RCC 7860 (cell line): ENCODE measurements at regions not wholly inside any gene's neighbourhood (a gene's known extent, or its start where the extent isn't known, plus 50 kb on each side); places are given as distances from the start of the nearest gene placed in this dataset.

ENCODE experiments used
- DNase-seq: peaks from one replicate; pipeline ENCODE4 v3.0.0-alpha.2; 2015; ENCODE audit warnings: low spot score
- FAIRE-seq: peaks from 2 replicates; lab custom pipeline; 2012; peaks lifted over from hg19 to GRCh38; lab: Jason Lieb, UNC

DNA sequence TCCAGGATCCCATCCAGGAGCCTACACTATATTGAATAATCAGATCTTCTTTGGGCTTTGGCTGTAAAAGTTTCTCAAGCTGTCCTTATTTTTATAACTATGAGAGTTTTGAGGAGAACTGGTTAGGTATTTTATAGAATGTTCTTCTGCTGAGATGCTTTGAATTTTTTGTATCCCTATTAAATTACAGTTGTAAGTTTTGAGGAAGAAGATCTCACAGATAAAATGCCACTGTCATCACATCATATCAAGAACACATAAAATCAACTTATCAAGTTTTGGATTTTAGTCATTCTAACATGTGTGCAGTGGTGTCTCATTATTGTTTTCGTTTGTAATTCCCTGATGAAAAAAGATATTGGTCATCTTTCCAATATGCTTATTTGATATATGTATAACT lies 260.2 kb upstream of the COL3A1 start:
- DNase-seq (no peak), FAIRE-seq (no peak)

DNA sequence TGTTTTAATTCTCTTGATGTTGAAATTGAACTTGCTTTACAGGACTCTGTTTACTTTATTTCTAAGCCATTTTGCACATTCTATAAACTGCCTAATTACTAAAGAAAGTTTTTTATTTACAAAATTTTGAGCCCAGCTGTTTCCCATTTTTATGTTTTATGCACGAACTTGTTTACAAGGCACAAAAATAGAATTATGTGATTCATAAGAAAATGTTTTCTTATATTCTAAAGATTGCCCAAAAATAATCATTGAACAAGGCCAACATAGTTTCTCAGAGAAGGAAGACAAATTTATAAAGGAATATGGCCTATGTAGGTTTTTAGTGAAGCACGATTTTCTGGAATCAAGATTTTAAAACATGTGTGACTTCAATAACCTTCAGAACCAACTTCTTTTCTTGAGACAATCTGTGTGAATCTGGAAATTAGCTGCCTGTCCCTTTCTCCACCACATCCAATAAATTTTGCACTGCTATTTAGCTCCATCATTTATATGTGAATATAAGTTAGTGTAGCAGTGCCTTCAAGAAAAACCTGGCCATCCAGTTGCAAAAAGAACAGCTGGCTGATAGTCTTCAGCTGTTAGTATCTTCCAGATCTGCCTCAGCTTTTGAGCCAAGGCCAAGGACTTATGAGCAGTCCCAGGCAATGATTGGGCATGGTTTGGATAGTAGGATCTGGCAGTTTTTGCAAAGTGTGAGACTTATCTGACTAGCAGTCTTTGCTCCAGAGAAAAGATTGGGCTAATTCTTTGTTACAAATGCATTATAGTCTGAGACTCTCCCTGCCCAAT lies 253.2 kb upstream of the COL3A1 start:
- no peak for DNase-seq

DNA sequence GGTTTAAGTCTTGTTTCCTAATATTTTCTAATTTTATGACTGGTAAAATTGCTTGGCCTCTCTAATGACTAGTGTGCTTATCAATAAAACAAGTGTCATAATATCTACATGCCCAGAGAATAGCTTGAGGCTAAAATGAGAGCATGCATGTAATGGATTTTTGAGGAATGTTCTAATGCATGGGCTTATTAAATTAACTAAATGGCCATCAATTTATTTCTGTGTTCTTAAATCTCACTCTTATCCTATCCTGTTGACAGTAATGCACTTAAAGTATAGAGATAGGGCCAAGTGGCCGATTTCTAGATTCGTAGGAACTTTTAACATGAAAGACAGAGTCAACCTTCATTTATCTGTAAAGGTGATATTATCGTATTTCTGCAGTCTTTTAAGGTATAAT lies 252.4 kb upstream of the COL3A1 start:
- FAIRE-seq, result no peak
- no peak for DNase-seq

More for the DNA sequence above, 253.2 kb upstream of the COL3A1 start:
- FAIRE-seq, result no peak

DNA sequence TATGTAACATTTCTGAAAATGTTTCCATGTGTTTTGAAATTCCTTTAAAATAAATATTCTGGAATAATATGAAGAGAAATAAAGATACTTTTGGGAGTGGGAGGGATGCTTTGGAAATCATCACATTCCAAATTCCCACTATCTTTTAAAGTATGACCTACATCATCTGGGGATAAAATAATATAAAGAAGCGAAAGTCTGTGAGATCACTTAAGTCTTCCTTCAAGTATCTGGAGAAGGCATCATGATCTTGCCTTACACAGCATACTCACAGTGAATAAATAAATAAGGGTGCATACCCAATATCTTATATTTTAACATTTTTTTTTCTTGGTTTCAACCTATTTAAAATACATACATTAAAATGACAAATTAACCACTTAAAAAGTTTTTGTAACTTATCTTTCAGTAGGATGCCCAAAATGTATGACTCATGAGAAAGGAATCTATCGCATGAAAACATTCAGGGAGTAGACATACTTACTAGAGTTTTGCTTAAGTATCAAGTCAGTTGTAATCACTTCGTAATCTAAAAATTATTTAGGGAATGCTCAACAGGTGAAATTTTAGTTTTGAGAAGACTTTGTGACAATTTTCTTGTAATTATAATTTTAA lies 248.3 kb upstream of the COL3A1 start:
- peak; percentile 28 for DNase-seq
- FAIRE-seq, result peak; percentile 55

DNA sequence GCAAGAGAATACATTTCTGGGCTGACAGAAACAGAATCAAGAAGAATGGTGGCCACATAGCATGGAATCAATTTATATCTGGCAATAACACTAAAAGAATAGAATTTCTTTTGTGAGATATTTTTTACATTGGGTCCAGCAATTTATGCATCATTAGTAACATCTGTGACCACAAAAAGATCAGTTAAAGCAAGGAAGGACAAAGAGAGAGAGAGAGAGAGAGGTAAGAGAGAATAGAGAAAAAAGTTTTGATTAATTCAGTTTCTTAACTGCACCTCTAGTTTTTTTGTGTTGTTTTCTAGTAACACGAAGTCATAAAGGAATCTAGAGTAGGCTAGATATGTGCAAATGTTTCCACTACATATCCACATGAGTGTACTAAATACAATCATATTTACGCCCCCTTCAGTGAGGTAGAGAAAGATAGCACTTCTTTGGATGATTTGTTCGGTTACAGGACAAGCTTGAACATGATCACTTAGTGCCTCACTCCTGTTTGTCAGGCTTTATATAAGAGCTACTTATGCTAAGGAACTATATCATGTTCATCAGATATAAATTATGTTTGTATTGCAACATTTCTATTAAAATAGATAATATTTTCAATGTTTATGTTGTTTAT lies 247.4 kb upstream of the COL3A1 start:
- DNase-seq (no peak), FAIRE-seq (no peak)

DNA sequence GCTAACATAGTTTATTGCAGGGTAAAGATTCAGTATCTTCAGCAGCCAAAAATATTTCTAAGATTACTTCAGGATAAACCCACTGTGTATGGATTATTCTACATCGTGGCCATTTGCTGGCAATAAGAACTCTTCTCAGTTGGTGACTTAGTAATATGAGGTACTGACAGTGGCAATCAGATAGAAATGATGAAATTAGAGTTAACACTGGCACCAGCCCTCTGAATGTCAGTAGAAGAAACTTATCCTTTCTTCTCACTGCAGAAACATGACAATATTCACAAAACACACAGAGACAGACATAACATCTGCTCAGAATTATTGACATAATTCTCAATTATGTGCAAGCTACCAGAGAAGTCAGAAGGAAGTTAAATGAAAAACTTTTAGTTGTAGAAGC lies 246.3 kb upstream of the COL3A1 start:
- FAIRE-seq (no peak), DNase-seq (no peak)

DNA sequence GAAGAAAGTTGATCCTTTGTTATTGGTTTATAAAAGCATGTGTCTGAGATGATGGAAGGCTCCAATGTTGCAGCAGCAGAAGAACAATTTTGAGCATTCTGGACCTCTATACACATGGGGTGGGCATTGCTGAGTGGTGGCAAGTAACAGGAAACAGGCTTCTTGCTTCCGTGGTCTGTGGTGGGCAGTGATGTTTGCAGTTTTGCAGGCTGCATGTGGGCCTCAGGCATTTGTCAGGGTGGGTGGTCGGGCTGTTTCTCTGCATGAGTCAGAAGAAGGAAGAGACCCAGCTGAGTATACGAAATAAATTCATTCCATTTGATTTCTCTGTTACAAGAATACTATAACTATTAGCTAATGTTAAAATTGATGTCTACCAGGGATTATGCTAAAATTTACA lies 239.5 kb upstream of the COL3A1 start:
- DNase-seq (no peak), FAIRE-seq (no peak)

DNA sequence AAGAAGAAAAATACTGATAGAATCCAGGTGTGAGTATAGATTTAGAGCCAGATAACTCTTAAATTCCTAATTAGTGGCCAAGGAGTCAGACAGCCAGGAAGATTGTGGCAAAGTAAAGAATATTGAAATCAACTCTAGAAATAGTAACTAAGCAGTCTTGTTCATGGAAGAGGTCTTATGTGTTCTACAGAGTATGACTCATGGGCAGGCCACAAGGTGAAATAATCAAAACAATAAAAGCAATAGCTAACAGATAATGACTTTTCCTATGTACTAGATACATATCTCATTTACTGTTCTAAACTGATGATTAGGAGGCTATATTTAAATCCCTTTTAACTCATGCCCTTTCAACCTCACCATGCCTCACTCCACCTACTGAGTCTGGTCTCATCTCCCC lies 227.4 kb upstream of the COL3A1 start:
- DNase-seq (no peak), FAIRE-seq (no peak)

DNA sequence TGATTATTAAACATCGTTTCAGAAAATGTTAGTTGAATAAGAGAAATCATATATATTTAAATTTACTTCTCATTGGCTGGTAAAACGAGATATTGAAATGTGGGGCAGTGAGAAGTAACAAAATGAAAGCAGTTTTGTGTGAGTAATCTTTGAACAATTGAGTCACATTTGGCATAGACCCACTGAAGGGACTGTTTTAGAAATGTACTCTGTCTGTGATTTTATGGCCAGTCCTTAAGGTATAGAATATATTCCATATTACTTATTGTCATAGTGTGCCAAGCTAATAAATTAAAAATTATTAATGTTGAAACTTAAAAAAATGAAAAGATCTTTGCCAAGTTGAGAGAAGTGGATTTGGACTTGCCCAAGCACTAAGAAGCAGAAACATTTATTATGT lies 222.4 kb upstream of the COL3A1 start:
- no peak for FAIRE-seq

DNA sequence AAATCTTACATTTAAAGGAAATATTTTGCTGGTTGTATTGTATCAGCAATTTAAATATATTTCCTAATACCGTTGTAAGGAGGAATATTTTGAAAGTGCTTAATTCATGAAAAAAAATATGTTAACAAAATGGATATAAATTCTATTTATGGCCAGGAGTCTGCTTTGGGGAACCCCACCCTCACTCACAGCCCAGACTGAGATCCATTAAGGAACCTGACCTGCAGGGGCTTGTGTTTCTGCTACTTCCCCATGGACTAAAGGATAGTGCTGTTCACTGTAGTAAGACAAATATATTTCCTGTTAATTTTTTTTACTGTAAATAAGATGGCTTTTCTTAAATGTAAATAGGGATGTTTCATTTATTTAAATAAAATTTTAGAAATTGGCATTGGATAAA lies 221.9 kb upstream of the COL3A1 start:
- DNase-seq (no peak), FAIRE-seq (no peak)

More for the DNA sequence above, 222.4 kb upstream of the COL3A1 start:
- no peak for DNase-seq

DNA sequence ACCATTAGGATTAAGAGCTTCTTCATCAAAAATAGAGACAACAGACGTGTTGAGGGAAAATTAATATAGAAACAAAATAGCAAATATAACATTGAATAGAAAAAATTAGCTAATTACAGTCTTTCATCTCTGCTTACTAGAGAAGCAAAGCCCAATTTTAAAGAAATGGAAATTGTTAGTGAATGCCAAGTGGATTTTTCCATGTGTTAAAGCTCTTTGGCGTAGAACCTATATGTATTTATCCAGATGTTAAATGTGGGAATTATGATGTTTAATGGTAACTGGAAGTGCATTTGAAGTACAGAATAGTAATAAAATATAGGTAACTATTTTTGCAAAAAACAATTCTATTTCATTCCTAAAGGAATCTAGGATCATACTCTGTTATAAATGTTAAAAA lies 212.0 kb upstream of the COL3A1 start:
- FAIRE-seq, result no peak
- DNase-seq, result no peak

DNA sequence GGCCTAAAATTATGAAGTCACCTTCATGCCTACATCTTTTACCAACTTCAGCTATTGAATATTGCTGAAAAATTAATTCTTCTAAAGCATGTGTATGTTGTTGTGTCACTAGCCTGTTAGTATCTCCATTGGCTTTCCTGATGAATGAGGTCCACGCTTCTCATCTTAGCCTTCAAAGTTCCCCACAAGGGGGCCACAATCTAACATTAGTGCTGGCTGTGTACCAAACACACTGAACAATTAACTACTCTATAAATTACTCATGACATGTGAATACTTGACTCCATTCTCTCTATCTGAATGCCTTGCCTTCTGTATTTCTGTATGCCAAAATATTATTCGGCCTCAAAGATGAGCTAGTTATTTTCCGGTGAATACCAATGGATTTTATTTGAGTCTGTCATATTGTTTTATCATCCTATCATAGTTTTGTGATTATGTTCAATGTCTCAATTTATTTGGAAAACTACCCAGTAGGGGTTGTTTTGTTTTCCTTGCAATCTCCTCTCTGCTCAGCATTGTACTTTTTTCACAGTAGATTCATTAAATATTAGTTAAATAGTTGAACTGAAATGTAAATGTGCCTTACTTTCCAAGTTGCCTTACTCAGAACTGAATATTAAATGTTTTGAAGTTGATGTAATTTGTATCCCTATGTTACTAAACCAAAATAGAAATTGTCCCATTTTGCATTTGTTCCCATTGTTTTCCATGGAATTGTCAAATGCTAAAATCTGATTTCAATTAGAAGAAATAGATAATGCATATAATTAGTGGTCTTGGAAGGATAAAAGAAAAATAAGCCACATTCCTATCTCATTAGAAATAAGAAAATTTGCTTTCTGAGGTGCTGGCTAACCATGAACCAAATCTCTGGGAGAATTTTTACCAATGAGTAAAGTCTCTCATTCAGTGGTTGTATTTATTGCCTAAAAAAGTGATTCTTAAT lies 208.4 kb upstream of the COL3A1 start:
- no peak for FAIRE-seq
- DNase-seq, result no peak

DNA sequence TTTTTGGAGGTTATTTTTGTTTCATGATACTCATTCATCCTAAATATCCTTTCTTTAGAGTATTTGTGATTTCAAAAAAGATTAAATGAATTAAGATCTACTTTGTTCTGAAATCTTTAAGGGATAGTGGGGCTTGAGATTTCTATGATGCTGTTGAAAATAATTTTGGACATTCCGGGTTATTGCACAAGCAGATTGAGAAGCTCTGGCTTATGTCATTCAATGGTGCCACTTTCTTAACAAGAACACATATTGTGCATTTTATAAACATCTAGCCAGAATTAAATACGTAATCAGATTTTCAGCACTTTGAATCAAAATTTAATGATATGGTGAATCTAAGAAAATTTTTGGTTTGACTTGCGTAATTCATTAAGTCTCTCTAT lies 207.7 kb upstream of the COL3A1 start:
- DNase-seq (no peak), FAIRE-seq (no peak)

DNA sequence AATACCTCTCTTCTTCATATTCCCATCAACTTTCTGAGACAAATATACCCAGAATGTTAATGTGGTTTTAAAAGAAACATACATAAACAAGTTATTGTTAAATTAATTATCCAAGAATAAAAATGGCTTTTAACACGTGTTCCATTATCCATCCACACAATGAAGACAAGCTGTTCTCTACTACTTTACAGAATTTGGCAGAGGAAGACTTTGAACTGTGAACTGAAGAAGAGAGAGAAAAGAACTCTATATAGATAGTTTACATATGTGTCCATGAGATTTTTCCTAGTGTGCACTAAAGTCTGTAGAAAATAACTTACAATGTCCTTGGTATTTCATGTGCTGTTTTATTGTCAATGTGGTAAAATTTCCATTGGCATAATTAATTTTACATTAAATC lies 207.0 kb upstream of the COL3A1 start:
- FAIRE-seq, result no peak
- no peak for DNase-seq

DNA sequence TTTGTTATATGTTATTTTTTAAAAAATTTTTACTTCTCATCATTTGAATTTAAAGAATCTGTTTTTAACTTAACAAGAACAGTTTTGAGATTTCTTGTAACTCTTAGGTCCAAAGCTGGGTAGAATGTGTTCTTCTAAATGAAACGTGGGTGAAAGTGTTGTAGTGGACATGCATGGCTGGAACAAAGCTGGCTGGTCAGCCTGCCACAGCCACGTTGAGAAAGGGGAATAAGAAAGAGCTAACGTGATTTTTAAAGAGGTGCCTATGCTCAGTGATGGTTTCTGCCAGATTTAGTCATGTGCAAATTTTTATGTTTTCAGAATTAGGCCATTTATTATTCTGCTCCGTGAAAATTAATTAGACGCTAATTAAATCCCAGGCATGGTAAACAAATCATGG lies 203.9 kb upstream of the COL3A1 start:
- FAIRE-seq, result no peak
- DNase-seq, result no peak

DNA sequence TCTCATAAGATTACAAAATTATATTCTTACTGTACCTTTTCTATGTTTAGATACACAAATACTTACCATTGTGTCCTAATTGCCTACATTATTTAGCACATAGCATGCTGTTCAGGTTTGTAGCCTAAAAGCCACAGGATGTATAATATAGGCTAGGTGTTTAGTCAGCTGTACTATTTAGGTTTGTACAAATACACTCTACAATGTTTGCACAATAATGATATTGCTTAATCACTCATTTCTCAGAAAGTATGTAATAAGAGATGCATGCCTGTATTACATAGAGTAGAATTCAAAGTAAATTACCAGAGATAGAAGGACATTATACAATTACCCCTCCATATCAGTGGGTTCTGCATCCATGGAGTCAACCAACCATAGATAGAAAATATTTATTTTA lies 201.1 kb upstream of the COL3A1 start:
- DNase-seq, result no peak

DNA sequence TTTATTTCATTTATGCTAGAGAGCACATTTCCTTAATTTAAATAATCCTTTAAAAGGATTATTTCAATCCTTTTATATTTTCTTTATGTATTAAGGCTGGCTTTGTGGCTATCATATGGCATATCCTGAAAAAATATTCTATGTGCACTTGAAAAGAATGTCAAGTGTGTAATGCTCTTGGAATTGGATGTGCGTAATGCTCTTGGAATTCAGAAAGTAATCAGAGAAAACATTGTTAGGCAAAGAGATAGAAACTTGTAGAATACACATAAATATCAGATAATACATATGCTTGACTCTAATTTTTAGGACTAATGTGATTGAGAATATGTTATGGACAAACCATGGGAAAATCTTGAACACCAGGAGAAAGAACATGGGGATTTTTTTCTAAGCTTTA lies 197.5 kb upstream of the COL3A1 start:
- peak; percentile 30 for DNase-seq
- FAIRE-seq, result no peak

More for the DNA sequence above, 201.1 kb upstream of the COL3A1 start:
- FAIRE-seq, result no peak

DNA sequence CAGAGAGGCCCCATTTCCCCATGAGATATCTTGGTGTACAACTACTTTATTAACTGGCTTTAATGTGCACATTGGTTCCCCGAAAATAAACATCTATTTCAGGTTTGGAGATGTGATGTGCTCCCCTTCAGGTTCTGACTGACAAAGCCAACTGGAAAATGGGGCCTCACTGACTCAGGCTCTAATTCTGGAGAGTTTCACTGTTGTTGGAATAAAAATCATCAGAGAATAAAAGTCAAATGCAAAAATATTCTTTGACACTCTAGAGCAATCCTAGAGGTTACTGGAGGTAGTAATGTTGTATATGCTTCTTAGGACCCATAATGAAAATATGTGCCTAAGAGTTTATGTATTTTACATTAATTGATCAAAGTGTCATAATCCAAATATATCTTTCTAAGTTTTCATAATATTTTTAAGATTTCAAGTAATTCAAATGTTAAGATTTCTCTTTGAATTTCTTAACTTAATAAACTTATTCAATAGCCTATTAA lies 189.9 kb upstream of the COL3A1 start:
- FAIRE-seq (no peak), DNase-seq (no peak)

DNA sequence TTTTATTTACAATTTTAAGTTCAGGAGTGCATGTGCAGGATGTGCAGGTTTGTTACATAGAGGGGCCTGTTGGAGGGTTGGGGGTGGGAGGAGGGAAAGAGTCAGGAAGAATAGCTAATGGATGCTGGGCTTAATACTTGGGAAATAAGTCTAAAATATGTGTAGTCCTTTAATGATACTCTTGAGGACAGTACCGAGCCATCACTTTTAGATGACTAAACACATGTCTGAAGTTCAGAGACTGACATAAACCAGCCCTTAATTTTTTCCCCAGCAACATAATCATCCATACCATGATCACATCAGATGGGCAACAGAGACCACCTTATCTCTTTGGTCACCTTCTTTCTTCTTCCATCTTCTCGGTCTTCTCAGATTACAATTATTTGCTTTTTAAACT lies 189.1 kb upstream of the COL3A1 start:
- DNase-seq (no peak), FAIRE-seq (no peak)

DNA sequence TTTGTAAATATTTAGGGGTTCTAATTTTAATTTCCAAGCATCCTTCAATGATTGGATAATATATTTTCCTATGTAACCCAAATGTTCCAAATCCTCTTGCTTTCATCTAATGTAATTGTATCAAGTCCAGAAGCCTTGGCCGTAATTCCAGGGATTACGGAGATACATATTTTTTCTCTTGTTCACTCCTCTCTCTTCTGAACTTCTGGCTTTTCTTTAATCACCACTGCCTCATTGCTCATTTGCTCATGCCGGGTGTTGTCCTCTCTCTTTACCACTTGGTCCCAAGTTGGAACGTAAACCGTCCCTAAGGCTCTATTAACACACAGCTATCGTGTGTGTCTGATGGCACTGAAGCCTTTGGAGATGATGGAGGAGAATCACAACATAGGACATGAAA lies 188.7 kb upstream of the COL3A1 start:
- FAIRE-seq (no peak), DNase-seq (no peak)

DNA sequence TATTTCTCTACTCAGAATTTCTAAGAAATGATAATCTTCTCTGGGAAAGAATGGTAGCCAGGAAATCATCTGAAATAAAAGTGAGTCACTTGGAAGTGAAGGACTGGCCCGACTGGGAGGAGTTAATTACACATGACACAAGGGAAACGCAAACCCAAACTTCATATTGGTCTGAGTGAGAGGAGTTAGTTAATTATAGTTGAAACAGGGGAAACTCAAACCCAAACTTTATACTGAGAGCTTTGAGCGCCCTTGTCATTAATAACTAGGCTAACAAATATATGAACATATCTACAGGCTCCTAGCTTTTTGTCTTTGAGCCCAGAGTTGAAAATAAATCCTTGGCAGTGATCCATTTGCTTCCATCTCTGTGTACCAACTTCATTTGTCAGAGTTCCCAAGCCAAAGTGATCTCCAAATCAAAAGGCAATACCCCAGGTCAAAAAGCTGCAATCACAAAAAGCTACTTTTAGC lies 187.8 kb upstream of the COL3A1 start:
- DNase-seq (no peak), FAIRE-seq (peak; percentile 44)
